HG03442 (cell line): ENCODE measurements at regions not wholly inside any gene's neighbourhood (a gene's known extent, or its start where the extent isn't known, plus 50 kb on each side); places are given as distances from the start of the nearest gene placed in this dataset.

Experiments used
- ATAC-seq: cut with Tn5 transposase; IDR thresholded peaks from one replicate; pipeline ENCODE4 v1.9.1; 2021; ENCODE audit warnings: mild to moderate bottlenecking, moderate library complexity; ENCODE audit not compliant: unreplicated experiment

- no peak for ATAC-seq
Observed at GRCh38 chr2:216808805-216809425, 50.9 kb downstream of the TNP1 start.

GRCh38 chr2:216807857-216808272 is 52.0 kb downstream of the TNP1 start:
- no peak for ATAC-seq

- ATAC-seq, result no peak
Observed at GRCh38 chr2:216804357-216805350, 55.2 kb downstream of the TNP1 start.

GRCh38 chr2:216803791-216804190 is 56.1 kb downstream of the TNP1 start:
- ATAC-seq, result no peak

GRCh38 chr2:216802516-216803215 is 57.2 kb downstream of the TNP1 start:
- ATAC-seq, result no peak

- ATAC-seq, result no peak
Observed at GRCh38 chr2:216800836-216801235, 59.0 kb downstream of the TNP1 start.

- ATAC-seq, result no peak
Observed at GRCh38 chr2:216799873-216800431, 59.9 kb downstream of the TNP1 start.

- ATAC-seq, result no peak
Observed at GRCh38 chr2:216796115-216796840, 63.6 kb downstream of the TNP1 start.

- no peak for ATAC-seq
Observed at GRCh38 chr2:216793386-216793785, 66.5 kb downstream of the TNP1 start.

GRCh38 chr2:216792222-216793021 is 67.4 kb downstream of the TNP1 start:
- no peak for ATAC-seq

- ATAC-seq, result no peak
Observed at GRCh38 chr2:216791303-216791702, 68.6 kb downstream of the TNP1 start.

GRCh38 chr2:216789081-216789480 is 70.8 kb downstream of the TNP1 start:
- ATAC-seq, result no peak

- no peak for ATAC-seq
Observed at GRCh38 chr2:216787851-216788540, 71.9 kb downstream of the TNP1 start.

- ATAC-seq, result no peak
Observed at GRCh38 chr2:216786676-216787075, 73.2 kb downstream of the TNP1 start.

- ATAC-seq, result no peak
Observed at GRCh38 chr2:216784456-216784855, 75.4 kb downstream of the TNP1 start.

- no peak for ATAC-seq
Observed at GRCh38 chr2:216781709-216782108, 78.2 kb downstream of the TNP1 start.

- no peak for ATAC-seq
Observed at GRCh38 chr2:216780843-216781242, 79.0 kb downstream of the TNP1 start.

- ATAC-seq, result peak; percentile 91
Observed at GRCh38 chr2:216777637-216778273, 82.1 kb downstream of the TNP1 start.
